CD4-positive, CD25-positive, alpha-beta regulatory T cell (primary cell): ENCODE measurements at regions not wholly inside any gene's neighbourhood (a gene's known extent, or its start where the extent isn't known, plus 50 kb on each side); places are given as distances from the start of the nearest gene placed in this dataset.

ENCODE experiments used
- ATAC-seq, 2 donors: fragments of 150-1000 bp; cut with Tn5 transposase; one replicate each; pipeline ENCODE4 v1.10.0; 2021; ENCODE audit warnings: low read depth in 2 of 2, moderate number of reproducible peaks in 2 of 2, moderate library complexity in 1 of 2
- DNase-seq, 3 donors: peaks; one replicate each; pipeline versions ENCODE4 v3.0.0 to v3.0.0-alpha.2; 2012 to 2022; ENCODE audit warnings: mixed read lengths in 1 of 3
- H3K27ac ChIP-seq: one replicate; pipeline ENCODE4 v1.7.0; 2013; ENCODE audit warnings: mild to moderate bottlenecking, low read length; ENCODE audit not compliant: insufficient read depth, poor library complexity, severe bottlenecking
- H3K27me3 ChIP-seq: one replicate; pipeline ENCODE4 v1.7.0; 2013; ENCODE audit warnings: low read length; ENCODE audit not compliant: control insufficient read depth, insufficient read depth
- H3K36me3 ChIP-seq: one replicate; pipeline ENCODE4 v1.7.0; 2013; ENCODE audit warnings: mild to moderate bottlenecking, low read length, moderate library complexity; ENCODE audit not compliant: control insufficient read depth, insufficient read depth
- H3K4me1 ChIP-seq: 2 replicates; pipeline ENCODE4 v1.7.0; 2013; ENCODE audit warnings: mild to moderate bottlenecking, low read length; ENCODE audit not compliant: insufficient read depth, control insufficient read depth, poor library complexity, severe bottlenecking
- H3K4me3 ChIP-seq: one replicate; pipeline ENCODE4 v1.7.0; 2013; ENCODE audit warnings: low read depth, mild to moderate bottlenecking, low read length, moderate library complexity
- H3K9me3 ChIP-seq, 2 experiments: 1 replicate in 1 of 2; 2 replicates in 1 of 2; pipeline ENCODE4 v1.7.0; 2013; ENCODE audit warnings: low read length in 2 of 2, mild to moderate bottlenecking in 1 of 2, moderate library complexity in 1 of 2; ENCODE audit not compliant: control insufficient read depth in 2 of 2
- H3K27ac Mint-ChIP-seq, 3 donors: one replicate each; pipeline ENCODE4 v1.8.0; 2020 to 2022; ENCODE audit warnings: mild to moderate bottlenecking in 3 of 3, mixed read lengths in 3 of 3, moderate library complexity in 2 of 3
- H3K27me3 Mint-ChIP-seq: one replicate; pipeline ENCODE4 v1.8.0; 2022; ENCODE audit warnings: mild to moderate bottlenecking, mixed read lengths
- H3K36me3 Mint-ChIP-seq: one replicate; pipeline ENCODE4 v1.8.0; 2020; ENCODE audit warnings: mixed read lengths
- H3K4me1 Mint-ChIP-seq, 4 donors: one replicate each; pipeline ENCODE4 v1.8.0; 2020 to 2022; ENCODE audit warnings: mixed read lengths in 4 of 4, mild to moderate bottlenecking in 1 of 4
- H3K4me3 Mint-ChIP-seq, 4 donors: one replicate each; pipeline ENCODE4 v1.8.0; 2020 to 2022; ENCODE audit warnings: mild to moderate bottlenecking in 4 of 4, mixed read lengths in 4 of 4, moderate library complexity in 3 of 4
- H3K9me3 Mint-ChIP-seq, 7 donors: one replicate each; pipeline ENCODE4 v1.8.0; 2020 to 2022; ENCODE audit warnings: mixed read lengths in 7 of 7, mild to moderate bottlenecking in 3 of 7, moderate library complexity in 2 of 7

GRCh38 chr12:83346333-83346732 lies 659.6 kb downstream of the TMTC2 start:
- H3K4me1 Mint-ChIP-seq: peaks cover 0 to 1% (median 0%) of the 10 kb centered on the region in 4 donors
- H3K4me3 ChIP-seq: no peak overlapping the region
- H3K4me1 ChIP-seq: no peaks in the 10 kb centered on the region
- no peak overlapping the region for H3K27ac Mint-ChIP-seq
- H3K9me3 Mint-ChIP-seq: peaks cover 0 to 4% (median 0%) of the 10 kb centered on the region in 7 donors
- no peak overlapping the region for H3K27ac ChIP-seq
- no peak overlapping the region for H3K4me3 Mint-ChIP-seq
- no peaks in the 10 kb centered on the region for H3K27me3 ChIP-seq
- H3K36me3 Mint-ChIP-seq: no peaks in the 10 kb centered on the region
- no peak for DNase-seq
- no peaks in the 10 kb centered on the region for H3K36me3 ChIP-seq
- no peaks in the 10 kb centered on the region for H3K27me3 Mint-ChIP-seq
- ATAC-seq: no peak
- H3K9me3 ChIP-seq: no peaks in the 10 kb centered on the region

GRCh38 chr12:83343767-83344166 lies 657.1 kb downstream of the TMTC2 start:
- DNase-seq: no peak

GRCh38 chr12:83335748-83336147 lies 649.0 kb downstream of the TMTC2 start:
- Mint-ChIP-seq H3K4me3 (no peak overlapping the region), H3K27me3 (no peaks in the 10 kb centered on the region), H3K27ac (no peak overlapping the region), H3K4me1 (no peaks in the 10 kb centered on the region), H3K36me3 (no peaks in the 10 kb centered on the region), H3K9me3 (peaks cover 0 to 2% (median 0%) of the 10 kb centered on the region in 7 donors)
- Histone ChIP-seq H3K27me3 (no peaks in the 10 kb centered on the region), H3K27ac (no peak overlapping the region), H3K4me3 (no peak overlapping the region), H3K36me3 (no peaks in the 10 kb centered on the region), H3K4me1 (no peaks in the 10 kb centered on the region), H3K9me3 (no peaks in the 10 kb centered on the region)
- DNase-seq (no peak), ATAC-seq (no peak)

More at GRCh38 chr12:83343767-83344166, 657.1 kb downstream of the TMTC2 start:
- Mint-ChIP-seq H3K9me3 (peaks cover 0 to 4% (median 2%) of the 10 kb centered on the region in 7 donors), H3K4me3 (no peak overlapping the region), H3K36me3 (no peaks in the 10 kb centered on the region), H3K27ac (no peak overlapping the region), H3K27me3 (no peaks in the 10 kb centered on the region), H3K4me1 (peaks cover 0 to 3% (median 0%) of the 10 kb centered on the region in 4 donors)
- Histone ChIP-seq H3K27ac (no peak overlapping the region), H3K36me3 (no peaks in the 10 kb centered on the region), H3K4me3 (no peak overlapping the region), H3K4me1 (no peaks in the 10 kb centered on the region), H3K9me3 (no peaks in the 10 kb centered on the region), H3K27me3 (no peaks in the 10 kb centered on the region)
- ATAC-seq: no peak

- Mint-ChIP-seq H3K27me3 (no peaks in the 10 kb centered on the region), H3K4me1 (no peaks in the 10 kb centered on the region), H3K27ac (no peak overlapping the region), H3K9me3 (peaks cover 0 to 2% (median 0%) of the 10 kb centered on the region in 7 donors), H3K36me3 (no peaks in the 10 kb centered on the region), H3K4me3 (no peak overlapping the region)
- no peaks in the 10 kb centered on the region for H3K4me1 ChIP-seq
- no peaks in the 10 kb centered on the region for H3K36me3 ChIP-seq
- DNase-seq (no peak), ATAC-seq (no peak)
- H3K27me3 ChIP-seq: no peaks in the 10 kb centered on the region
- no peaks in the 10 kb centered on the region for H3K9me3 ChIP-seq
- H3K27ac ChIP-seq: no peak overlapping the region
- H3K4me3 ChIP-seq: no peak overlapping the region
These were observed 640.0 kb downstream of the TMTC2 start for GRCh38 chr12:83326666-83327065.

GRCh38 chr12:83323866-83324265 lies 637.2 kb downstream of the TMTC2 start:
- ATAC-seq (no peak), DNase-seq (no peak)
- no peaks in the 10 kb centered on the region for H3K9me3 ChIP-seq
- peaks cover 0 to 3% (median 0%) of the 10 kb centered on the region in 7 donors for H3K9me3 Mint-ChIP-seq
- H3K27ac ChIP-seq: no peak overlapping the region
- no peak overlapping the region for H3K4me3 ChIP-seq
- no peaks in the 10 kb centered on the region for H3K27me3 Mint-ChIP-seq
- no peak overlapping the region for H3K4me3 Mint-ChIP-seq
- H3K36me3 ChIP-seq: no peaks in the 10 kb centered on the region
- no peaks in the 10 kb centered on the region for H3K4me1 ChIP-seq
- no peak overlapping the region for H3K27ac Mint-ChIP-seq
- no peaks in the 10 kb centered on the region for H3K27me3 ChIP-seq
- H3K4me1 Mint-ChIP-seq: no peaks in the 10 kb centered on the region
- no peaks in the 10 kb centered on the region for H3K36me3 Mint-ChIP-seq

- peaks cover 0 to 3% (median 0%) of the 10 kb centered on the region in 7 donors for H3K9me3 Mint-ChIP-seq
- no peaks in the 10 kb centered on the region for H3K9me3 ChIP-seq
These were observed 636.1 kb downstream of the TMTC2 start for GRCh38 chr12:83322809-83323208.

GRCh38 chr12:83321971-83322370 lies 635.3 kb downstream of the TMTC2 start:
- H3K36me3 ChIP-seq: no peaks in the 10 kb centered on the region
- no peak for ATAC-seq
- no peaks in the 10 kb centered on the region for H3K36me3 Mint-ChIP-seq
- no peaks in the 10 kb centered on the region for H3K27me3 Mint-ChIP-seq
- H3K9me3 Mint-ChIP-seq: peaks cover 0 to 3% (median 0%) of the 10 kb centered on the region in 7 donors
- no peaks in the 10 kb centered on the region for H3K4me1 Mint-ChIP-seq
- H3K27me3 ChIP-seq: no peaks in the 10 kb centered on the region
- H3K4me3 ChIP-seq: no peak overlapping the region
- no peak overlapping the region for H3K4me3 Mint-ChIP-seq
- no peak for DNase-seq
- no peak overlapping the region for H3K27ac Mint-ChIP-seq
- H3K27ac ChIP-seq: no peak overlapping the region
- H3K9me3 ChIP-seq: no peaks in the 10 kb centered on the region
- H3K4me1 ChIP-seq: no peaks in the 10 kb centered on the region

More at GRCh38 chr12:83322809-83323208, 636.1 kb downstream of the TMTC2 start:
- H3K4me1 Mint-ChIP-seq: no peaks in the 10 kb centered on the region
- Histone ChIP-seq H3K4me3 (no peak overlapping the region), H3K36me3 (no peaks in the 10 kb centered on the region), H3K27me3 (no peaks in the 10 kb centered on the region), H3K27ac (no peak overlapping the region), H3K4me1 (no peaks in the 10 kb centered on the region)
- H3K27me3 Mint-ChIP-seq: no peaks in the 10 kb centered on the region
- no peak overlapping the region for H3K27ac Mint-ChIP-seq
- DNase-seq (no peak), ATAC-seq (no peak)
- H3K4me3 Mint-ChIP-seq: no peak overlapping the region
- no peaks in the 10 kb centered on the region for H3K36me3 Mint-ChIP-seq

- no peak overlapping the region for H3K27ac Mint-ChIP-seq
- H3K36me3 Mint-ChIP-seq: no peaks in the 10 kb centered on the region
- H3K9me3 ChIP-seq: no peaks in the 10 kb centered on the region
- peaks cover 0 to 3% (median 0%) of the 10 kb centered on the region in 7 donors for H3K9me3 Mint-ChIP-seq
- H3K4me3 ChIP-seq: no peak overlapping the region
- H3K27ac ChIP-seq: no peak overlapping the region
- H3K4me1 Mint-ChIP-seq: no peaks in the 10 kb centered on the region
- no peaks in the 10 kb centered on the region for H3K36me3 ChIP-seq
- H3K27me3 Mint-ChIP-seq: no peaks in the 10 kb centered on the region
- no peak for DNase-seq
- H3K4me1 ChIP-seq: no peaks in the 10 kb centered on the region
- no peak overlapping the region for H3K4me3 Mint-ChIP-seq
- no peak for ATAC-seq
- no peaks in the 10 kb centered on the region for H3K27me3 ChIP-seq
These were observed 633.6 kb downstream of the TMTC2 start for GRCh38 chr12:83320350-83320749.
